Vagina (tissue), 2 donors: ENCODE measurements at regions not wholly inside any gene's neighbourhood (a gene's known extent, or its start where the extent isn't known, plus 50 kb on each side); places are given as distances from the start of the nearest gene placed in this dataset.

Experiments
- DNase-seq, 2 donors: peaks; one replicate each; pipeline ENCODE4 v3.0.0-alpha.2; 2017; ENCODE audit errors: extremely low spot score in 2 of 2
- H3K27ac ChIP-seq: fragments of 200-600 bp; sonication (generic); one replicate; pipeline ENCODE4 v1.5.1; 2019
- H3K27me3 ChIP-seq: fragments of 200-600 bp; sonication (generic); one replicate; pipeline ENCODE4 v1.5.1; 2019
- H3K36me3 ChIP-seq, 2 donors: fragments of 200-600 bp; sonication (generic); one replicate each; pipeline ENCODE4 v1.5.1; 2017 to 2019
- H3K4me1 ChIP-seq: fragments of 200-600 bp; sonication (generic); one replicate; pipeline ENCODE4 v1.5.1; 2019
- H3K4me3 ChIP-seq, 2 donors: fragments of 200-600 bp; sonication (generic); 1 replicate in 1 of 2; 2 replicates in 1 of 2; pipeline ENCODE4 v1.5.1; 2016 to 2019
- H3K9me3 ChIP-seq: fragments of 200-600 bp; sonication (generic); one replicate; pipeline ENCODE4 v1.5.1; 2019
- CTCF ChIP-seq, 3 experiments: fragments of 450-650 bp in 2 of 3; fragments of 200-600 bp in 1 of 3; sonication (generic) in 1 of 3; IDR thresholded peaks; one replicate each; pipeline ENCODE4 v1.5.1; 2017 to 2019; ENCODE audit warnings: antibody characterized with exemption in 3 of 3, mild to moderate bottlenecking in 2 of 3, moderate library complexity in 2 of 3
- POLR2A ChIP-seq, 2 donors: fragments of 450-650 bp; IDR thresholded peaks; one replicate each; pipeline ENCODE4 v1.6.1; 2017; ENCODE audit warnings: antibody characterized with exemption in 2 of 2, mild to moderate bottlenecking in 2 of 2, moderate library complexity in 2 of 2
- POLR2AphosphoS5 ChIP-seq, 2 donors: sonication (generic); formaldehyde crosslinking; IDR thresholded peaks; one replicate each; pipeline ENCODE4 v1.9.0; 2017; ENCODE audit warnings: antibody characterized with exemption in 2 of 2, mild to moderate bottlenecking in 2 of 2, low read depth in 1 of 2; ENCODE audit not compliant: insufficient read depth in 1 of 2
- intact Hi-C: fragments of 100-400 bp; cut with DNase I; formaldehyde crosslinking; loops from one replicate; pipeline ENCODE4 v1.15.1; 2023

GRCh38 chr7:131016230-131016629, 282.2 kb upstream of the KLF14 start:
- peaks cover 100% of the 10 kb centered on the region for H3K4me1 ChIP-seq
- DNase-seq = peak in 1 of 2 donors; percentile 52
- no peak overlapping the region for H3K27ac ChIP-seq
- H3K36me3 ChIP-seq = no peaks in the 10 kb centered on the region
- no peak overlapping the region for H3K4me3 ChIP-seq
- H3K27me3 ChIP-seq = no peaks in the 10 kb centered on the region
- intact Hi-C loops = no loop called here
- TF ChIP-seq POLR2A (IDR thresholded peaks at IDR 0.05) (no peak), POLR2AphosphoS5 (IDR thresholded peaks at IDR 0.05; ENCODE audit: insufficient read depth in 1 of 2, low read depth in 1 of 2) (no peak)
- H3K9me3 ChIP-seq = no peaks in the 10 kb centered on the region

DNA sequence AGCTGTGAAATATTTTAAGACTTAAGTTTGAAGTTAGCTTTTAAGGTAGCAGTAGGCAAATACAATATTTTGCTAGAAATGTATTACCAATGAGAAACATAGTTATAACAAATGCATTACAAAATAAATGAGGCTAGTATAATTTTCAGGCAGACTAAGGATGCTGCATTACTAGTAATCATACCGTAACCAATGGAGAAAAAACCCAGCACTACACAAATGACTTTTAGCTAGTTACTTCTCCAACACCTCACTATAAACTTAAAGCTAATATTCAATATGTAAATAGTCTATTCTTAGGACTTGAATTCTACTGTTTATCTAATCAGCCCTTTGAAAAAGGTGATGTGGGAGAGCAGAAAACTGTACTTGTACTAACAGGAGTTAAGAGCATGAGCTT, 285.3 kb upstream of the KLF14 start:
- Histone ChIP-seq H3K4me1 (peaks cover 92% of the 10 kb centered on the region), H3K36me3 (peaks cover 0 to 8% of the 10 kb centered on the region in 2 donors), H3K27me3 (no peaks in the 10 kb centered on the region), H3K4me3 (no peak overlapping the region), H3K27ac (no peak overlapping the region), H3K9me3 (no peaks in the 10 kb centered on the region)
- DNase-seq = no peak
- intact Hi-C loops = no loop called here
- TF ChIP-seq CTCF (IDR thresholded peaks at IDR 0.05) (no peak), POLR2A (IDR thresholded peaks at IDR 0.05) (no peak), POLR2AphosphoS5 (IDR thresholded peaks at IDR 0.05; ENCODE audit: insufficient read depth in 1 of 2, low read depth in 1 of 2) (no peak)

- H3K4me1 ChIP-seq = peaks cover 83% of the 10 kb centered on the region
- no peak overlapping the region for H3K27ac ChIP-seq
- TF ChIP-seq POLR2AphosphoS5 (IDR thresholded peaks at IDR 0.05; ENCODE audit: insufficient read depth in 1 of 2, low read depth in 1 of 2) (no peak), CTCF (IDR thresholded peaks at IDR 0.05) (no peak), POLR2A (IDR thresholded peaks at IDR 0.05) (no peak)
- peaks cover 0 to 8% of the 10 kb centered on the region in 2 donors for H3K36me3 ChIP-seq
- DNase-seq = peak in 1 of 2 donors; percentile 8
- no peak overlapping the region for H3K4me3 ChIP-seq
- no peaks in the 10 kb centered on the region for H3K27me3 ChIP-seq
- intact Hi-C loops = no loop called here
- H3K9me3 ChIP-seq = no peaks in the 10 kb centered on the region
Observed at GRCh38 chr7:131020759-131021261, 286.8 kb upstream of the KLF14 start.

DNA sequence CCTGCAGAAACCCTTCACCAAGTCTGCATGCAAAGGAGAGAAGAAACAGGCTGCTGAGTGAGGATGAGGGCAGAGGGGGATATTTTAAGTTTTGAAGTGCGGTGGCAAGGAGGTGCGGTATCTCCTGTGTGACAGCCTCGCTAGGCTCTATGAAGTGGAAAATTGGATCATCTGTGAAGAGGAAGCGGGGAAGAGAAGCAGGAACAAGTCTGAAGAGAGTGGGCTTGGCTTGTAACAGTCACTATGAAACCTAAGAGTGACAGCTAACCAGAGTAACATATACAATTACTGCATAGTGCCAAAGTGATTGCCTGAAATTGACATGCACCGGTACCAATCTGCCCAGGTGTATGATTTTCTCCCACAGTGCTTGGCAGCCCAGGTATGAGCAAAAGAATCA, 287.5 kb upstream of the KLF14 start:
- TF ChIP-seq POLR2AphosphoS5 (IDR thresholded peaks at IDR 0.05; ENCODE audit: insufficient read depth in 1 of 2, low read depth in 1 of 2) (no peak), CTCF (IDR thresholded peaks at IDR 0.05) (no peak)
- H3K4me1 ChIP-seq = peaks cover 83% of the 10 kb centered on the region
- intact Hi-C loops = no loop called here
- no peak overlapping the region for H3K27ac ChIP-seq
- H3K36me3 ChIP-seq = peaks cover 0 to 8% of the 10 kb centered on the region in 2 donors
- DNase-seq = peak in 1 of 2 donors; percentile 70
- H3K9me3 ChIP-seq = no peaks in the 10 kb centered on the region
- H3K27me3 ChIP-seq = no peaks in the 10 kb centered on the region
- H3K4me3 ChIP-seq = no peak overlapping the region

GRCh38 chr7:131021902-131022301, 287.9 kb upstream of the KLF14 start:
- H3K9me3 ChIP-seq = no peaks in the 10 kb centered on the region
- H3K36me3 ChIP-seq = peaks cover 0 to 8% of the 10 kb centered on the region in 2 donors
- H3K4me1 ChIP-seq = peaks cover 83% of the 10 kb centered on the region
- H3K27ac ChIP-seq = no peak overlapping the region
- no peaks in the 10 kb centered on the region for H3K27me3 ChIP-seq
- TF ChIP-seq POLR2A (IDR thresholded peaks at IDR 0.05) (no peak), POLR2AphosphoS5 (IDR thresholded peaks at IDR 0.05; ENCODE audit: insufficient read depth in 1 of 2, low read depth in 1 of 2) (no peak), CTCF (IDR thresholded peaks at IDR 0.05) (no peak)
- no peak overlapping the region for H3K4me3 ChIP-seq
- intact Hi-C loops = no loop called here
- DNase-seq = peak in 1 of 2 donors; percentile 34
